ENCODE measurements at regions not wholly inside any gene's neighbourhood (a gene's known extent, or its start where the extent isn't known, plus 50 kb on each side); places are given as distances from the start of the nearest gene placed in this dataset.

- DNase-seq, result no peak
Measured at GRCh38 chr1:209205039-209205438, 378.5 kb upstream of the CAMK1G start.

- no peak for DNase-seq
Measured at GRCh38 chr1:209207126-209207700, 376.3 kb upstream of the CAMK1G start.

GRCh38 chr1:209207701-209208286 is 375.7 kb upstream of the CAMK1G start:
- peak; percentile 5 for DNase-seq

GRCh38 chr1:209208648-209209047 is 374.9 kb upstream of the CAMK1G start:
- no peak for DNase-seq

GRCh38 chr1:209213989-209214388 is 369.5 kb upstream of the CAMK1G start:
- DNase-seq, result no peak

- DNase-seq, result no peak
Measured at GRCh38 chr1:209215826-209216225, 367.7 kb upstream of the CAMK1G start.

GRCh38 chr1:209218113-209218512 is 365.4 kb upstream of the CAMK1G start:
- DNase-seq, result no peak

- no peak for DNase-seq
Measured at GRCh38 chr1:209218981-209219380, 364.5 kb upstream of the CAMK1G start.

GRCh38 chr1:209219791-209220524 is 363.6 kb upstream of the CAMK1G start:
- no peak for DNase-seq

- DNase-seq, result no peak
Measured at GRCh38 chr1:209222826-209223225, 360.7 kb upstream of the CAMK1G start.

GRCh38 chr1:209223791-209224190 is 359.7 kb upstream of the CAMK1G start:
- DNase-seq, result no peak

- DNase-seq, result no peak
Measured at GRCh38 chr1:209224886-209225285, 358.6 kb upstream of the CAMK1G start.

- no peak for DNase-seq
Measured at GRCh38 chr1:209227171-209227570, 356.3 kb upstream of the CAMK1G start.

- DNase-seq, result no peak
Measured at GRCh38 chr1:209227941-209228340, 355.6 kb upstream of the CAMK1G start.

GRCh38 chr1:209229494-209230061 is 353.9 kb upstream of the CAMK1G start:
- no peak for DNase-seq

GRCh38 chr1:209230314-209230713 is 353.2 kb upstream of the CAMK1G start:
- no peak for DNase-seq

GRCh38 chr1:209231476-209232156 is 351.9 kb upstream of the CAMK1G start:
- no peak for DNase-seq

- DNase-seq, result no peak
Measured at GRCh38 chr1:209232197-209232596, 351.3 kb upstream of the CAMK1G start.

- no peak for DNase-seq
Measured at GRCh38 chr1:209232759-209233158, 350.8 kb upstream of the CAMK1G start.

- DNase-seq, result no peak
Measured at GRCh38 chr1:209235166-209235565, 348.3 kb upstream of the CAMK1G start.

- DNase-seq, result no peak
Measured at GRCh38 chr1:209238356-209238755, 345.2 kb upstream of the CAMK1G start.

- no peak for DNase-seq
Measured at GRCh38 chr1:209240351-209240750, 343.2 kb upstream of the CAMK1G start.

- no peak for DNase-seq
Measured at GRCh38 chr1:209241487-209241886, 342.0 kb upstream of the CAMK1G start.
